Kidney capillary endothelial cell (primary cell): ENCODE measurements at regions not wholly inside any gene's neighbourhood (a gene's known extent, or its start where the extent isn't known, plus 50 kb on each side); places are given as distances from the start of the nearest gene placed in this dataset.

Experiments
- DNase-seq: peaks from one replicate; pipeline ENCODE4 v3.0.0-alpha.2; 2018; ENCODE audit warnings: low spot score

DNA sequence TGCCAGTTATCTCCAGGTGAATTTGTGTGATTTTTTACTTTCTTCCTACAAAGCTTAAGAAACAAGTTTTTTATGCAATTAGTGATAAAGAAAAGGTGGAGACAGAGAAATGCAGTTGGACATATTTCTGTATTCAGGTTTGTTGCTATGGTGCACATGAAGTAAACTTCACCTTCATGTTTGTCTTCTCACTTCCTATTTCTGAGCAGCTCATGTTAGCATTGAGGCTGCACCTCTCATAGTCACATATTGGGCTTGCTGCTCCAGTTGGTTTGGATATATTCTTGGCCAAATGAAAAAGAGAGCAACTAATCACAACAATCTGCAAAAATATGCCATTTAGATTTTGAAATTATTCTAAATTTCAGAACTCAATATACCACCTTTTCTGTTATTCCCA, 475.6 kb upstream of the ZWINT start:
- no peak for DNase-seq

DNA sequence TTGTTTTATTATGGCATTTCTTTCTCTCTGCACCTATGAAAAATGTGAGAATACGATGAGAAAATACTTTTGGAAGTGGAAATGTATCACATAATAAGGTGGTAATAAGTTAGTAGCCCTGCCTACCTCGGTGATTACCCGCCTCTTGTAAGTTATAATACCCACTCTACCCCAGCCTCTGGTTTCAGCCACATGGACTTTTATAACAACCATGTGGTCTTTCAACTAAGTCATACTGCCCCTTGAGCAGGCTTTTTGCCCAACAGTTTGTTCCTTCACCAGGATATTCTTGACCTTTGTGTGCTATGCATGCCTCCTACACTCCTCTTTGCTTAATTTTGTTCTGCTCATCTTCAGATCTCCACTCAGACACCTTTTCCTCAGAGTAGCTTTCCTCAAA, 470.6 kb upstream of the ZWINT start:
- DNase-seq, result no peak

- DNase-seq, result no peak
These were observed 462.8 kb upstream of the ZWINT start for GRCh38 chr10:56823849-56824248.

- no peak for DNase-seq
These were observed 444.0 kb upstream of the ZWINT start for GRCh38 chr10:56805022-56805421.

GRCh38 chr10:56785292-56785691, 424.2 kb upstream of the ZWINT start:
- no peak for DNase-seq

GRCh38 chr10:56782503-56782902, 421.4 kb upstream of the ZWINT start:
- no peak for DNase-seq

- DNase-seq, result no peak
These were observed 410.3 kb upstream of the ZWINT start for GRCh38 chr10:56771343-56771742.

- no peak for DNase-seq
These were observed 402.0 kb upstream of the ZWINT start for GRCh38 chr10:56763090-56763489.

- no peak for DNase-seq
These were observed 384.4 kb upstream of the ZWINT start for GRCh38 chr10:56745490-56745889.

DNA sequence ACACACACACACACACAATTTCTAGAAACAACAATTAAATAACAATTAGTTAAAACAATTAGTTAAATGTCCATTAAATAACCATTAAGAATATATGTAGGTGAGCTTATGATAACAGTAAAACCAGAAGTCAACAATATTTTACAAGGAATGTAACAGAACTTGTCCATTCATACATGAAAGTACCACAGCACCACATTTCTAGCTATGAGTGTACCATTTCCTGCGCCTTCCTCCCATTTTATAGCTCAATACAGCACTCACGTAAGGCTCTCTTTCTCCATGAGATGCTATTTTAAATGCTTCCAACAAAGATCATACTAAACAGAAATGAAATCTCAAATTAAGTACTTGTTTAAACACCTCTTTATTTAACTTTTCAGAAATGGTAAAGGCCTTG, 367.3 kb upstream of the ZWINT start:
- no peak for DNase-seq

GRCh38 chr10:56722912-56723311, 361.9 kb upstream of the ZWINT start:
- DNase-seq, result no peak

DNA sequence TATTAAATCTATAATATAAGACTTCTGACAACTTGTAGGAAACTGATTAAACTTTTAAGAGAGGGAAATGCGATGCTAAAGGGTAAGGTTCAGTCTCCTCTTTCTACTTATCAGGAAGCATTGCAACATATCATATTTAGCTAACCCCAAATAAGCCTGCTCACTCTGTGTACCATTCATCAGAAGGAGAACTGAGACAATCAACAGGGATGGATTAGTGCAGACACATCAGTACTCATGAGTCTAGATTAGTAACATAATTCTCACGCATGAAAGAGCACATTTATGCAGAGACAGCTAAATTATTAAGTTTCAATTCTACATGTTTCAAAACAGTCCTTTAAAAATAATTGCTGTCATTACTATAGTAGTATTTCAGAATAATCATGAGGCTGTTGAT, 354.2 kb upstream of the ZWINT start:
- no peak for DNase-seq

DNA sequence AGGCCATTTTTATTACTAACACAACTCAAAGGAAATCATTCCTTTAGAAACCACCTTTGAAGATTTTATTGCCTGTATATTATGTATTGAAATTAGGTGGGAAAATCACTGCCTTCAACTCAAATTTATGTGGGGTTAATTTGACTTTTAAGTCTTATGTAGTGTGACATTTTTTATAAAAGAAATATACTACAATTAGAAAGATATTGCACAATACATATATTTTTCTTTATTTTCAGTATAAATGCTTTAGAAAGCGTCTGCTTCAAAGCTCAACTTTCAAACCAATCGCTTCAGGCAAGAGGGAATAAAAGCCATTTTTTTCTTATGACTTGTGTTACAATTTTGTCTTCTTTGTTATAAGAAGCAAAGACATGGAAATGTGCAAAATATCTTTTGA, 337.4 kb upstream of the ZWINT start:
- no peak for DNase-seq

DNA sequence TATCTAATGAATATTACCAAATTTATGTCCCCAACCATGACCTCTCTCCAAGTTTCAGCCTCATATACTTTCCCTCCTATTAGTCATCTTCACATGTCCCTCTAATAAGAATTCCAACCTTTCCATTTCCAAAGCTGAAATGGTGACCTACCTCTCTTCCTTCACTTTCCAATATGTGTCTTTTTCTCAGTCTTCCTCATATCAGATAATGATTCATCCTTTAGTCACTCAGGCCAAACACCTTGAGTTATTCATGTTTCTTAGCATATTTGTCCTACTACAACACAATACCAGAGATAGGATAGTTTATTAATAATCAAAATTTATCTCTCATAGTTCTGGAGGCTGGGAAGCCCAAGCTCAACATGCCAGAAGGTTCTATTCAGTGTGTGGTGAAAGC, 318.5 kb upstream of the ZWINT start:
- DNase-seq, result no peak

DNA sequence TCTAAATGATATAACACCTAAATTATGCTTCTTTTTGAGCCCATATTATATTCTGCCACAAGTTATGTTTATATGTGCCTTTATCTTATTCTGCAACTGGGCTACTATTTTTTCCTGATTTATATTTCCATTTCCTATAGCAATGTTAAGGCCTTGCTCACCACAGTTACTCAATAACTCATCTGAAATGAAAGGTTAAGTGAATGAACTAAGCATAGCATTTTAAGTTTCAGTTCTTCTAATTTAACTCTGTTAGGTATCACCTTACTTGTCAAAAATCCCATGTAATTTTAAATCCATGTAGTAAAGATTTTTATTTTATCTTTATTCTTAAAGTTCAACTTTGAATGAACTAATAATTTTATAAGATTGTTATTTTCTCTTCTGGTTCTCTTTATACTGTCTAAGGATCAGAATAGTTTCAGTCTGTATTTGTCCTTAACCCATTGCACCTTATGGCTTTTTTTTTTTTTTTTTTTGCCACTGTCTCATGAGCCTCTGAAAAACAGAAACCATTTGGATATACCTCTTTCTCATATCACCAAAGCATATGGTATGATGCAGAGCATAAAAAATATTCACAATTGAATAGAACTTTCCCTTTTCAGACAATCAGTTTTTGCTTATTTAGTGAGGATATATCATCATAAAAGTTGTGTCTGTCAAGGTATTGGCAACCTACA, 301.8 kb upstream of the ZWINT start:
- DNase-seq, result no peak

GRCh38 chr10:56653289-56653688, 292.2 kb upstream of the ZWINT start:
- no peak for DNase-seq

DNA sequence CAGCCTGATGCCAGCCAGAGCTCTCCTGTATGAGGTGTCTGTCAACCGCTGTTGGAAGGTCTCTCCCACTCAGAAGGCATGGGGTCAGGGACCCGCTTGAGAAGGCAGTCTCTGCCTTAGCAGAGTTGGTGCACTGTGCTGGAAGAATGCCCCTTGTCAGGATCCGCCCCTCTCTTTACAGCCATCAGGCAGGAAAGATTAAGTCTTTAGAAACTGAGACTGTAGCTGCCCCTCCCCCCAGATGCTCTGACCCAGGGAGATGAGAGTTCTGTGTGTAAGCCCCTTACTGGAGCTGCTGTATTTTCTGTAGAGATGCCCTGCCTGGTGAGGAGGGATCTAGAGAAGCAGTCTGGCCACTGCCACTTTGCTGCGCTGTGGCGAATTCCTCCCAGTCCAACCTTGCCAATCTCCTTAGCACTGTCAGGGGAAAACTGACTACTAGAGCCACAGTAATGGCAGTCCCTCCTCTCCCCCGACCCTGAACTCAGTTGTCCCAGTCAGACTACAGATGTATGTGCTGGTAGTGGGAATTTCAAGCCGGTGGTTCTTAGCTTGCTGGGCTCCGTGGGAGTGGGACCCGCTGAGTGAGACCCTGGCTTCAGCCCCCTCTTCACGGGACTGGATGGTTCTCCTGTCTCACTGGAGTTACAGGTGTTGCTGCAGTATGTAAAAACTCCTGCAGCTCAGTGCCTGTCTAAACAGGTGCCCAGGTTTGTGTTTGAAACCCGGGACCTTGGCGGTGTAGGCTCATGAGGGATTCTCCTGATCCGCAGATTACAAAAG, 285.5 kb upstream of the ZWINT start:
- DNase-seq, result no peak

DNA sequence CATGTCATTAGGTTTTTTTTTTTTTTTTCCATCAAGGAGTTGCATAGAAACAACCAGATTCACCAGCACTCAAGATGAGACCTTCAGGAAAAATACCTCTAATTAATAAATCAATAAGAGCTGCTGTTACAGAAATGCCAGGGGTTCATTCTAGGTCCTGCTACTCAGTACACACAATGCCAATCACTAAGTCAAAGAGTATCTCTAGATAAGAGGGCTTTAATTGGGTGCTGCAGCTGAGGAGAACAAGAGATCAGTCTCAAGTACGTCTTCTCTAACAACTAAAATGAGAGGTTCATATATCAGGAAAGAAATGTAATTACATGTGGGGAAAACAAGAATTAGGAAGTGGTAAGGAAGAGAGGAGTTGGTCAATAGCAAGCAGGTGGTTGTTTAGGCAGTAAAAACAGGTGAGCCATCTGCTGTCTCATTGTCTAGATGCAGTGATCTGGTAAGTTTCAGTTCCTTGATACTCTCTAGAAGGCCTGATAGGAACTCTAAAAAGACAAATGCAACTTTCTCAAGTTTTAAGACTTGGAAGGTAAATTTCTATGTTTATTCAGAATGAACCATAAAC, 272.9 kb upstream of the ZWINT start:
- no peak for DNase-seq

GRCh38 chr10:56632537-56632936, 271.5 kb upstream of the ZWINT start:
- no peak for DNase-seq

DNA sequence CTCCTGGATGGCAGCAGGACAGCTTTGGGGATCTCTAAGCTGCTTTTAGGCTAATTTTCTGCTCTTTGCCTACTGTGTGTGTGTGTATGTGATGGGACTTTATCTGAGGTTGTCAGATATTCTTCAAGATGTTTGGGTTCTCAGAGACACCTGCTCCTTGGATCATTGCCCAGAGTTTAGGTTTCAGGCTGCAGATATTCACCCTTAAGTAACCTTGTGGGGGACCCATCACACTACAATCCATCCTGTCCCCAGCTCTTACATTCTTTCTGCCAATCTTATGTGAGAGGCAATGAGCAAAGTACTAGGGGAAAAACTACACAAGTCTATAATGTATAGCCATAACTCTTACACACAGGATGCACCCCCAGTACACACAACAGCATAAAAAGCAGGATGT, 263.0 kb upstream of the ZWINT start:
- DNase-seq, result no peak

DNA sequence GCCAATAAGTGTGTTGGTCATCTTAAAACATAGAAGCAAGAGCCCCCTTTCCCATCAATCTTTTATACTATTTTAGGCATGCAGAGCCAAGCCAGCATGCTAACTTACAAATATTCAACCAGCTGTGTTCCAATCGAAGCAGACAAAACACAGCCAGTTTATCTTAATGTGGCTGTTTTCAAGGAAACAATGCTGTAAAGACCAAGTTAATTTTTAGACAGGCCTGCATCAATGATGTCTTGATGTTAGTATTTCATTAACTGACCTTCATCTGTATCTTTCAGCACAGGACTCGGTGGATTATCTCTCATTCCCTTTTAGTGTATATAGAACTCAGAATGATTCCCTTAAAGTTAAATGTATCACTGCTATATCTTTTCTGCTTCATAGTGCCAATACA, 262.0 kb upstream of the ZWINT start:
- no peak for DNase-seq

DNA sequence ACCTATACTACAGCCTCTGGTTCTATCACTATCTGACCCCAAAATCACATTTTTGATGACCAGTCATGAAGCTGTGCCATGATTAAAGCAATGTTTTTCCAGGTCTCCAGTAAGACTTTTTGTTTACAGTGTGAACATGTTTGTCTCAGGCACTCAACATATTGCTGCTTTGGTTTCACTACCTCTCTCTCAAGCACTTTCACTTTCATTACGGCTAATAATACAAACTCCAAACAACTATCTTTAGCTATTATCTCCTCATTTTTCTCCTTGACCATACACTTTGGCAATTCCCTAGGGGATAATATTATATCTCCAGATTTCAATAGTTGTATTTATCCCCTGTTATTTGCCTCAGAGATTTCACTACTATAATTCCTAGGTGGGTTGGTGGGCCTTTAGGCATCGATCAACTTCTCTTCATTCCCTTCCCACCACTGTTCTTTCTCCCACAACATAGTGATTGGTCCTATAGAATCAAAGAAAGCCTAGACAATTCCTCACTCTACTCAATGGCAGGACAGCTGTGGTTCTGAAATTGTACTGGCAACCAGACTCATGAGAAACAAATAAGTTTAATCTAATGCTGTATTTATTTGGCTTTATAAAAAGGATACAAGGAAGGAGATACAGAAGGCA, 261.4 kb upstream of the ZWINT start:
- no peak for DNase-seq

DNA sequence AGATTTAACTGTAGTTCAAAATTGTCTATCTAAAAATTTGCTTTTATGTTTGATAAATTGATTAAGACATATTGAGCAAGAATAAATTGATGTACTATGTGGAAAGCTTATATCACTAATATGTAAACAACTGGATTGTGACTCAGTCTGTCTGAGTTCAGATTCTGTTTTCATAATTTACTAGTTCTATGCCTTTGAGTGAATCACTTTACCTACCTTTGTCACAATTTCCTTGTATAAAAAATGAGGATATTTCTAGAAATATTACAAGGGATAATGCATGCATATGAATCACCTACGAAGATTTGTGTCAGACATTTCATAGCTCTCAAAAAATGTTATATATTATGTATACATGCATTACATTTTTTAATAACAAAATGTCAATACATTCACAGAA, 245.1 kb upstream of the ZWINT start:
- no peak for DNase-seq
